ENCODE measurements at regions not wholly inside any gene's neighbourhood (a gene's known extent, or its start where the extent isn't known, plus 50 kb on each side); places are given as distances from the start of the nearest gene placed in this dataset.
"Not testable (repeated sequence)": the region's sequence is repeated elsewhere in the genome, so short reads cannot be mapped to it uniquely, and the experiment has no call there.

DNA sequence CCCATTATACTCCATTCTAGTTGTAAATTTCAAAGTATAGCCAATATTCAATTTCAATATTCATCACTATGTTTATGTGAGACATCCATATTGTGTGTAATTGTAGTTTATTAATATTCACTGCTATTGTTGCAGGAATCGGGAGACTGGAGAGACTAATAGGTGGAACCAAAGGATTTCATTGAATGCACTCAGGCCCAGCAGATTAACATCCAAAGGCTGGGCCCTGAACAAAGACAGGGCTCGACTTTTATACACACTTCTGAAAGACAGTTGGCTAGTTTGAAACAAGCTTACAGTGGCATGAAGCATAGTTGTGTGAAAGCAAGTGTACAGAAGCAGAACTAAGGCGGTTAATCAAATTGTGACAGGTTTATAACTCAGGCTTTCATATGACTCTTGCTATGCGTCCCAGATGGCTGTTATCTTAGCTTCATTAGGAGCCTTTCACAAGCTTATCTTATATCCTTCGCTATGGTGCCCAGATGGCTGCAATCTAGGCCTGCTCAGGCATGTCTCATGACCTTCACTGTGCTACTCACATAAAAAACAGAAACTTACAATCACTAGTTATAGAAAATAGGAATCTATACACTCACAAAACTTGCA, 1038.8 kb upstream of the EPHA6 start:
- Histone ChIP-seq H3K4me1 (ENCODE audit: control insufficient read depth, insufficient read depth, low read length) (no peaks in the 10 kb centered on the region), H3K36me3 (ENCODE audit: control insufficient read depth, insufficient read depth, low read length, severe bottlenecking) (no peaks in the 10 kb centered on the region), H3K9me3 (ENCODE audit: control insufficient read depth, low read length) (peaks cover 13% of the 10 kb centered on the region), H3K27me3 (replicated peaks; ENCODE audit: control insufficient read depth, insufficient read depth, low read length) (no peaks in the 10 kb centered on the region), H3K9ac (ENCODE audit: low read length) (no peak overlapping the region), H3K4me3 (ENCODE audit: low read length) (no peak overlapping the region)
- no peak for DNase-seq (ENCODE audit: low read depth)

GRCh38 chr3:95781598-95781997, 1032.8 kb upstream of the EPHA6 start:
- H3K9me3 ChIP-seq (ENCODE audit: control insufficient read depth, low read length) = no peaks in the 10 kb centered on the region
- H3K9ac ChIP-seq (ENCODE audit: low read length) = no peak overlapping the region
- H3K36me3 ChIP-seq (ENCODE audit: control insufficient read depth, insufficient read depth, low read length, severe bottlenecking) = no peaks in the 10 kb centered on the region
- no peaks in the 10 kb centered on the region for H3K4me1 ChIP-seq (ENCODE audit: control insufficient read depth, insufficient read depth, low read length)
- H3K4me3 ChIP-seq (ENCODE audit: low read length) = no peak overlapping the region
- no peaks in the 10 kb centered on the region for H3K27me3 ChIP-seq (replicated peaks; ENCODE audit: control insufficient read depth, insufficient read depth, low read length)
- DNase-seq (ENCODE audit: low read depth) = no peak

DNA sequence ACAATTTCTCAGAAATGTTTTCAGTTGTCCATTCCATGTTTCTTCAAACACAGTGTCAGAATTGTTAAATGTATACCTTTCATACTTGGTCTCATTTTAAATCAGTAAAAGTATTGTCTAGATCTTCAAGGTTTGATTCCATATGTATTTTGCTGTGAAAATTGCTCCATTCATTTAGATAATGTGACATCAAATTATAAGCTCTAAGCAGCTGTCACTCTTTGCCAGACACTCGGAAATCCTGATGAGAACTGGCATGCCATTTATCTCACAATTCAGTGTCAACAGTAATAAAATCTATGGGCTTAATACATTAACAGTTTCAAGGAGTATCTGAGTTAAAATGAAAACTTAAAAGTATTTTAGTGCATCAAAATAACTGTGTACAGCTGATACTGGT, 1025.3 kb upstream of the EPHA6 start:
- H3K4me1 ChIP-seq (ENCODE audit: control insufficient read depth, insufficient read depth, low read length) = no peaks in the 10 kb centered on the region
- H3K36me3 ChIP-seq (ENCODE audit: control insufficient read depth, insufficient read depth, low read length, severe bottlenecking) = no peaks in the 10 kb centered on the region
- H3K27me3 ChIP-seq (replicated peaks; ENCODE audit: control insufficient read depth, insufficient read depth, low read length) = no peaks in the 10 kb centered on the region
- H3K9me3 ChIP-seq (ENCODE audit: control insufficient read depth, low read length) = no peaks in the 10 kb centered on the region
- no peak overlapping the region for H3K4me3 ChIP-seq (ENCODE audit: low read length)
- no peak for DNase-seq (ENCODE audit: low read depth)
- H3K9ac ChIP-seq (ENCODE audit: low read length) = no peak overlapping the region

- H3K9me3 ChIP-seq (ENCODE audit: control insufficient read depth, low read length) = no peaks in the 10 kb centered on the region
- H3K4me1 ChIP-seq (ENCODE audit: control insufficient read depth, insufficient read depth, low read length) = no peaks in the 10 kb centered on the region
- no peaks in the 10 kb centered on the region for H3K27me3 ChIP-seq (replicated peaks; ENCODE audit: control insufficient read depth, insufficient read depth, low read length)
- H3K4me3 ChIP-seq (ENCODE audit: low read length) = no peak overlapping the region
- no peak overlapping the region for H3K9ac ChIP-seq (ENCODE audit: low read length)
- DNase-seq (ENCODE audit: low read depth) = no peak
- H3K36me3 ChIP-seq (ENCODE audit: control insufficient read depth, insufficient read depth, low read length, severe bottlenecking) = no peaks in the 10 kb centered on the region
Observed at GRCh38 chr3:95797081-95797480, 1017.3 kb upstream of the EPHA6 start.

GRCh38 chr3:95798628-95799027, 1015.8 kb upstream of the EPHA6 start:
- no peaks in the 10 kb centered on the region for H3K36me3 ChIP-seq (ENCODE audit: control insufficient read depth, insufficient read depth, low read length, severe bottlenecking)
- no peak overlapping the region for H3K4me3 ChIP-seq (ENCODE audit: low read length)

DNA sequence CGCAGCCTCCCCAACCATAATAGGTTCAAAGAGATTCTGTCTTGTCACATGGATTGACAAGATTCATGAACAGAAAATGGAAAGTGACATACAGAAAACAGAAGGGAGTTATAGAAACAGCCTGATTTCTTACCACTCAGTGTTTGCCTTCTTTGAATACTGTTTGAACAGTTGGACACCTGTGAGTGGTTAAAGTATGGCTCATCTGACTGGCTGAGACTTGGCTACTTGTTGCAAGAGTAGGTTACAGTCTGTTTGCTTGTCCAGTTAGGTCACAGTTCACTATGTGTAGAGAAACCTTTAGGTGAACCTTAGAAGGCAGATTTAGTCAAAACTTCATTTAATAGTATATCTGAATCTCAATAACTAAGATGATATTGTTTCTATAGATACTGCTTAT, 1003.9 kb upstream of the EPHA6 start:
- DNase-seq (ENCODE audit: low read depth) = no peak
- Histone ChIP-seq H3K9me3 (ENCODE audit: control insufficient read depth, low read length) (no peaks in the 10 kb centered on the region), H3K36me3 (ENCODE audit: control insufficient read depth, insufficient read depth, low read length, severe bottlenecking) (no peaks in the 10 kb centered on the region), H3K27me3 (replicated peaks; ENCODE audit: control insufficient read depth, insufficient read depth, low read length) (no peaks in the 10 kb centered on the region), H3K4me3 (ENCODE audit: low read length) (no peak overlapping the region), H3K4me1 (ENCODE audit: control insufficient read depth, insufficient read depth, low read length) (no peaks in the 10 kb centered on the region), H3K9ac (ENCODE audit: low read length) (no peak overlapping the region)

More at GRCh38 chr3:95798628-95799027, 1015.8 kb upstream of the EPHA6 start:
- no peaks in the 10 kb centered on the region for H3K9me3 ChIP-seq (ENCODE audit: control insufficient read depth, low read length)
- no peaks in the 10 kb centered on the region for H3K27me3 ChIP-seq (replicated peaks; ENCODE audit: control insufficient read depth, insufficient read depth, low read length)
- H3K9ac ChIP-seq (ENCODE audit: low read length) = no peak overlapping the region
- no peaks in the 10 kb centered on the region for H3K4me1 ChIP-seq (ENCODE audit: control insufficient read depth, insufficient read depth, low read length)
- DNase-seq (ENCODE audit: low read depth) = no peak

- H3K4me1 ChIP-seq (ENCODE audit: control insufficient read depth, insufficient read depth, low read length) = no peaks in the 10 kb centered on the region
- H3K9me3 ChIP-seq (ENCODE audit: control insufficient read depth, low read length) = no peaks in the 10 kb centered on the region
Observed at GRCh38 chr3:95813244-95813643, 1001.1 kb upstream of the EPHA6 start.

GRCh38 chr3:95815828-95816227, 998.6 kb upstream of the EPHA6 start:
- no peak for DNase-seq (ENCODE audit: low read depth)

More at GRCh38 chr3:95813244-95813643, 1001.1 kb upstream of the EPHA6 start:
- DNase-seq (ENCODE audit: low read depth) = no peak
- H3K9ac ChIP-seq (ENCODE audit: low read length) = no peak overlapping the region
- H3K36me3 ChIP-seq (ENCODE audit: control insufficient read depth, insufficient read depth, low read length, severe bottlenecking) = no peaks in the 10 kb centered on the region
- H3K4me3 ChIP-seq (ENCODE audit: low read length) = no peak overlapping the region
- H3K27me3 ChIP-seq (replicated peaks; ENCODE audit: control insufficient read depth, insufficient read depth, low read length) = no peaks in the 10 kb centered on the region

GRCh38 chr3:95826419-95826818, 988.0 kb upstream of the EPHA6 start:
- no peaks in the 10 kb centered on the region for H3K4me1 ChIP-seq (ENCODE audit: control insufficient read depth, insufficient read depth, low read length)
- no peak overlapping the region for H3K4me3 ChIP-seq (ENCODE audit: low read length)
- H3K27me3 ChIP-seq (replicated peaks; ENCODE audit: control insufficient read depth, insufficient read depth, low read length) = no peaks in the 10 kb centered on the region
- H3K9ac ChIP-seq (ENCODE audit: low read length) = no peak overlapping the region
- H3K9me3 ChIP-seq (ENCODE audit: control insufficient read depth, low read length) = no peaks in the 10 kb centered on the region
- H3K36me3 ChIP-seq (ENCODE audit: control insufficient read depth, insufficient read depth, low read length, severe bottlenecking) = no peaks in the 10 kb centered on the region
- DNase-seq (ENCODE audit: low read depth) = no peak

More at GRCh38 chr3:95815828-95816227, 998.6 kb upstream of the EPHA6 start:
- no peak overlapping the region for H3K9ac ChIP-seq (ENCODE audit: low read length)
- no peaks in the 10 kb centered on the region for H3K36me3 ChIP-seq (ENCODE audit: control insufficient read depth, insufficient read depth, low read length, severe bottlenecking)
- H3K4me1 ChIP-seq (ENCODE audit: control insufficient read depth, insufficient read depth, low read length) = no peaks in the 10 kb centered on the region
- H3K9me3 ChIP-seq (ENCODE audit: control insufficient read depth, low read length) = no peaks in the 10 kb centered on the region
- H3K27me3 ChIP-seq (replicated peaks; ENCODE audit: control insufficient read depth, insufficient read depth, low read length) = no peaks in the 10 kb centered on the region
- no peak overlapping the region for H3K4me3 ChIP-seq (ENCODE audit: low read length)

DNA sequence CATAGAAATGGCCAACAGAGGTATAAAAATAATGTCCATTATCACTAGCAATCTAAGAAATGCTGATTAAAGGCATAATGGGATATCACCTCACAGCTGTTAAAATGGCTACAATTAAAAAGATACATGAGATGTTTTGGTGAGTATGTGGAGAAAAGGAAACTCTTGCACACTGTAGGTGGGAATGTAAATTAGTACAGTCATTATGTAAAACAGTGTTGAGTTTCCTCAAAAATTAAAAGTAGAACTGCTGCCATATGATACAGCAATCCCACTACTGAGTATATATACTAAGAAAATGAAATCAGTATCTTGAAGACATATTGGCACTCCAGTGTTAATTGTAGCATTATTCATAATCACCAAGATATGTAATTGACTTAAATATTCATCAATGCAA, 982.2 kb upstream of the EPHA6 start:
- no peak overlapping the region for H3K9ac ChIP-seq (ENCODE audit: low read length)
- peaks cover 3% of the 10 kb centered on the region for H3K9me3 ChIP-seq (ENCODE audit: control insufficient read depth, low read length)
- DNase-seq (ENCODE audit: low read depth) = no peak
- H3K27me3 ChIP-seq (replicated peaks; ENCODE audit: control insufficient read depth, insufficient read depth, low read length) = no peaks in the 10 kb centered on the region
- H3K4me1 ChIP-seq (ENCODE audit: control insufficient read depth, insufficient read depth, low read length) = no peaks in the 10 kb centered on the region
- no peaks in the 10 kb centered on the region for H3K36me3 ChIP-seq (ENCODE audit: control insufficient read depth, insufficient read depth, low read length, severe bottlenecking)
- H3K4me3 ChIP-seq (ENCODE audit: low read length) = no peak overlapping the region

GRCh38 chr3:95860628-95861027, 953.8 kb upstream of the EPHA6 start:
- H3K36me3 ChIP-seq (ENCODE audit: control insufficient read depth, insufficient read depth, low read length, severe bottlenecking); H3K27me3 ChIP-seq (replicated peaks; ENCODE audit: control insufficient read depth, insufficient read depth, low read length): not testable (repeated sequence)

DNA sequence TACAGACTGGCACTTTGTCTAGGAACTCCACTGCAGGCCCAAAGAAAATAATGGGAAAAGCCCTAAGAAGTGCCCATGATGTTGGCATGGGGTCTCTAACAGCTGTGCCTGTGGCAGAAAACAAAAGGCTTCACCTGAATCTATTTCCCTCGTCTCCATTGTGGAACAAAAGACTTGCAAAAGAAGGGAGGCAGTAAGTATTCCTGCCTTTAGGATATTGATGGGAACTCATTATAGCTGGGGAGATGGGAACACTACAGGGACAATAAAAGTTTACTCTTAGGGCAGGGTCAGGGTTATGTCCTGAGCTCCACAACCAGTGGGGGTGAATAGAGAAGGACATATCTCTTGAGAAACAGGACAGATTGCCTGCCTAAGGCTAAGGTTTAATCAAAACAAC, 930.6 kb upstream of the EPHA6 start:
- no peak overlapping the region for H3K9ac ChIP-seq (ENCODE audit: low read length)
- H3K27me3 ChIP-seq (replicated peaks; ENCODE audit: control insufficient read depth, insufficient read depth, low read length) = no peaks in the 10 kb centered on the region
- H3K4me3 ChIP-seq (ENCODE audit: low read length) = no peak overlapping the region
- no peaks in the 10 kb centered on the region for H3K36me3 ChIP-seq (ENCODE audit: control insufficient read depth, insufficient read depth, low read length, severe bottlenecking)
- peaks cover 2% of the 10 kb centered on the region for H3K4me1 ChIP-seq (ENCODE audit: control insufficient read depth, insufficient read depth, low read length)
- no peaks in the 10 kb centered on the region for H3K9me3 ChIP-seq (ENCODE audit: control insufficient read depth, low read length)
- DNase-seq (ENCODE audit: low read depth) = no peak

More at GRCh38 chr3:95860628-95861027, 953.8 kb upstream of the EPHA6 start:
- not testable (repeated sequence) for DNase-seq (ENCODE audit: low read depth); H3K4me3 ChIP-seq (ENCODE audit: low read length); H3K9me3 ChIP-seq (ENCODE audit: control insufficient read depth, low read length); H3K9ac ChIP-seq (ENCODE audit: low read length); H3K4me1 ChIP-seq (ENCODE audit: control insufficient read depth, insufficient read depth, low read length)

Data from adipocyte (in vitro differentiated cells).